Mononuclear cell (primary cell): ENCODE measurements at regions not wholly inside any gene's neighbourhood (a gene's known extent, or its start where the extent isn't known, plus 50 kb on each side); places are given as distances from the start of the nearest gene placed in this dataset.

Source experiments
- H3K27me3 ChIP-seq: 2 replicates; pipeline ENCODE4 v1.6.0; 2011; ENCODE audit warnings: low read length, control low read depth; ENCODE audit not compliant: insufficient read depth
- H3K4me1 ChIP-seq: 2 replicates; pipeline ENCODE4 v1.5.1; 2011; ENCODE audit warnings: mild to moderate bottlenecking, low read length, control low read depth; ENCODE audit not compliant: insufficient read depth
- H3K4me3 ChIP-seq: 2 replicates; pipeline ENCODE4 v1.5.1; 2011; ENCODE audit warnings: mild to moderate bottlenecking, low read length, moderate library complexity
- H3K9me3 ChIP-seq: 2 replicates; pipeline ENCODE4 v1.5.1; 2011; ENCODE audit warnings: low read depth, mild to moderate bottlenecking, control low read depth, low read length

DNA sequence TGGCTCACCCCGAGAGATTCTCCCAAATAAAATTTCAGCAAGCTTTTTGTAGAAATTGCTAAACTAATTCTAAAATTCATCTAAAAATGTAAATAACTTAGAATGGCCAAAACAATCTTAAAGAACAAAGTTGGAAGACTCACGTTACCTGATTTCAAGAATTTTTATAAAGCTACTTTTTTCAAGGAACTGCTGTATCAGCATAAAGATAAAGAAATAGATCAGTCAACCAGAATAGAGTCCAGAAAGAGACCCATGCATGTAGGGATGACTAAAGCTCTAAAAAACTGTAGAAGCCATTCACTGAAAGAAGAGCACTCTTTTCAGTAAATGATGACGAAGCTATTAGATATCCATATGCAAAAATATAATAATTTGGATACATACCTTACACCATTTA, 652.1 kb downstream of the TBC1D32 start:
- H3K4me1 ChIP-seq = no peaks in the 10 kb centered on the region
- H3K27me3 ChIP-seq = no peaks in the 10 kb centered on the region
- H3K9me3 ChIP-seq = no peaks in the 10 kb centered on the region
- no peak overlapping the region for H3K4me3 ChIP-seq

DNA sequence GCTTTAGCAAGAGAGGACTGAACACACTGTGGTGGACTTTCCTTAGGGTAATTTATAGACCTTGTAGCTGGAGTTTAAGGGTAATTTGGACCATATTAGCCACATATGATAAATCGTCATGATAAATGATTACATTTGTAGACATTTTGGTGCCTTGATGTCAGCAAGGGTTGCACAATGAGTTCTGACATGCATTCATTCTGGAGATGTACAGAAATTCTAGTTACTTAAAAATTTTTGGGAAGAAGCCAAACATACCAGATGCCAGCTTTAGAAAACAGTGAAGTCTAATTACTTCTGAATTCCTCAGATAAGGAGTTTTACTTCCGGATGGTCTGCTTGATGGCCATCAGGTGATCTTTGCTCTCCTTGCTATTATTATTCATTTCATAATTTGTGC, 653.1 kb downstream of the TBC1D32 start:
- H3K4me1 ChIP-seq = no peaks in the 10 kb centered on the region
- no peaks in the 10 kb centered on the region for H3K27me3 ChIP-seq
- no peaks in the 10 kb centered on the region for H3K9me3 ChIP-seq

DNA sequence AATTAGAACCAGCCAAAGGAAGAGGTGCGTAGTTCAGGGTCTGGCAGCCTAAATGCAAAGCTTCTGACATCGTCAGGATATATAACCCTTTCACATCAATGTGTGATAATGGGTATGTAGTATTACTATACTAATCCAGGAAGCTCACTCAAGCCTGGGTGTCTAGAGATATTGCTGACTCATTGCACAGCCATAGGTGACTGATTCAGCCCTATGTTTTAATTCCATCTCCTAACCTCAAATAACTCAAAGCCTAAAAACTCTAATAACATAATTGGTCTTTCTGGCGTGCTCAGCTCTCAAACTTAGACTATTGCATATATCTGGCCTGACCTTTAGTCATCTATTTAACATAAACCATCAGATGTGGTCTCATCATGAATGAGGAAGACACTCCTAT, 658.4 kb downstream of the TBC1D32 start:
- H3K9me3 ChIP-seq = no peaks in the 10 kb centered on the region
- no peaks in the 10 kb centered on the region for H3K4me1 ChIP-seq
- no peaks in the 10 kb centered on the region for H3K27me3 ChIP-seq
- no peak overlapping the region for H3K4me3 ChIP-seq

More for the DNA sequence above, 653.1 kb downstream of the TBC1D32 start:
- H3K4me3 ChIP-seq = no peak overlapping the region

DNA sequence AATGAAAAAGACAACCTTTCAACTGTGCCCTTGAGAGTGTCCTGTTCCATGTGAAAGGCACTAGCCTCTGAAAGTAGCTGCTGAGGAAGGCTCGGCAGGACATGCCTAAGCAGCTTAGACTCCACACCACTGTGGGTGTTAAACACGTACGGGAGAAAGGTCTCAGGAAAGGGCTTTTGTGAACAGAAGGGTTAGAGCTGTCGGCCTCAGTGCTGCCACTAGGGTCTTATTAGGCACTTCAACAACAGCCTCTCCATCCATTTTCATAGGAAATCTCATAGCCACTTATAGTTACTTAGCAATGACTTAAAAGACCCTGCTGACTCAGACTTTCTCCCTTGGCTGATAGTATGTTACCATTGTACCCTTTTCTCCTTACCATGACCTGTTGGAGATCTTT, 662.8 kb downstream of the TBC1D32 start:
- no peak overlapping the region for H3K4me3 ChIP-seq
- no peaks in the 10 kb centered on the region for H3K27me3 ChIP-seq
- H3K4me1 ChIP-seq = no peaks in the 10 kb centered on the region

DNA sequence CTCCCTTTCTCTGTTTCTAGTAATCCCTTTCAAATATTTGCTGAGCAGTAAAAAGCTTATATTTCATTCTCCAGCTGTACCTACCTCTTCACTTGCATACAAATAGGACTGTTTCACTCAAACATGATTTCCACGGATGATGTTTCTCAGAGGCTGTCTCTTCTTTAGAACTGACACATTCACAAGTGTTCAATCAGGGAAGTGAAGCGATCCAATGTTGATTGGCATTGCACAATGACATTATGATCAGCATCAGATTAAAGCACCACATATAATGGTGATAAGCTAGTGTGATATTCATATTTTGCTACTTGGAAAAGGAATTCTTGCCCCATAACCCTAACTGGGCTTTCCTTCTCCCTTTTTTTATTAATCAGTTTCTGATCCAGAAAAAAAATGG, 681.8 kb downstream of the TBC1D32 start:
- Histone ChIP-seq H3K4me1 (no peaks in the 10 kb centered on the region), H3K4me3 (no peak overlapping the region), H3K27me3 (no peaks in the 10 kb centered on the region), H3K9me3 (no peaks in the 10 kb centered on the region)

More for the DNA sequence above, 662.8 kb downstream of the TBC1D32 start:
- no peaks in the 10 kb centered on the region for H3K9me3 ChIP-seq

DNA sequence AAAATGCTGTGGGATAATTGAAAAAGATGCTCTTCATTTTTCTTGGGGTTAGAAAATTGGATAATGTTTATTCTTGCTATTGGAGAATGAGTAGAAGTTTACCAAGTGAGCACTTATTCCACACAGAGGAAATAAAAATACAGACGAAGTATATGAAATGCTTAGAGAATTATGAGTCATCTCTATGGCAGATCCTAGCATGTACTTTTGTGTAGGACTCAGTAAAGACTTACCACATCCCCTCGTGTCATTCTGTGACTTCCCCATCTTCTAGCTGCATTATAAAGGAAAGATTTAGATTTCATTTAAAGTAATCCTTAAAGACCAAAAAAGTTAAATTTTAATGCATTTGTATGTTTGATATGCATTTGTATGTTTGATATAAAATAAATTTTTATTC, 685.6 kb downstream of the TBC1D32 start:
- no peaks in the 10 kb centered on the region for H3K27me3 ChIP-seq
- H3K9me3 ChIP-seq = no peaks in the 10 kb centered on the region
- no peaks in the 10 kb centered on the region for H3K4me1 ChIP-seq
- no peak overlapping the region for H3K4me3 ChIP-seq

DNA sequence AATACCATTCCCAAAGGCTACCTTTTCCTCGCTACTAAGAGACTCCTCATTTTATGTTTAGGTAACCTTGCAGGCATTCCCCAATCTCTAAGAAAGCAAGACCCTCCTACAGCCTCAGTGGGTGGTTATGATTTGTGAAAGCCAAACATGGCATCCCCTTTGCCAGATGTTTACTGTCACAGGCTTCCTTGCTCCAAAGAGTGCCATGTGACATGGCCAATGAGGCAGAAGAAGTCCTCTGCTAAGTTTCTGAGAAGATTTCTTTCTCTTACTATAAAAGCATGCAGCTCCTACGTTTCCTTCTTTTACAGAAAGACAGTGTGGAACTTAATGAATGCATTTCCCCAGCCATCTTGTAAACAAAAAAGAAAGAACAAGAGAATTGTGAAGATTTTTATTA, 688.2 kb downstream of the TBC1D32 start:
- H3K4me1 ChIP-seq = no peaks in the 10 kb centered on the region
- H3K9me3 ChIP-seq = no peaks in the 10 kb centered on the region
- H3K27me3 ChIP-seq = no peaks in the 10 kb centered on the region
- H3K4me3 ChIP-seq = no peak overlapping the region

DNA sequence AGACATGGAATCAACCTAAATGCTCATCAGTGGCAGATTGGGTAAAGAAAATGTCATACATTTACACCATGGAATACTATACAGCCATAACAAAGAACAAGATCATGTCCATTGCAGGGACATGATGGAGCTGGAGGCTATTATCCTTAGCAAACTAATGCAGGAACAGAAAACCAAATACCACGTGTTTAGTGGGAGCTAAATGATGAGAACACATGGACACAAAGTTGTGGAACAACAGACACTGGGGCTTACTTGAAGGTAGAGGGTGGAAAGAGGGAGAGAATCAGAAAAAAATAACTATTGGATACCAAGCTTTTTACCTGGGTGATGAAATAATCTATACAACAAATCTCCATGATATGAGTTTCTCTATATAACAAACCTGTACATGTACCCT, 701.3 kb downstream of the TBC1D32 start:
- H3K9me3 ChIP-seq = peaks cover under 1% of the 10 kb centered on the region
- H3K4me3 ChIP-seq = no peak overlapping the region
- no peaks in the 10 kb centered on the region for H3K27me3 ChIP-seq
- no peaks in the 10 kb centered on the region for H3K4me1 ChIP-seq

DNA sequence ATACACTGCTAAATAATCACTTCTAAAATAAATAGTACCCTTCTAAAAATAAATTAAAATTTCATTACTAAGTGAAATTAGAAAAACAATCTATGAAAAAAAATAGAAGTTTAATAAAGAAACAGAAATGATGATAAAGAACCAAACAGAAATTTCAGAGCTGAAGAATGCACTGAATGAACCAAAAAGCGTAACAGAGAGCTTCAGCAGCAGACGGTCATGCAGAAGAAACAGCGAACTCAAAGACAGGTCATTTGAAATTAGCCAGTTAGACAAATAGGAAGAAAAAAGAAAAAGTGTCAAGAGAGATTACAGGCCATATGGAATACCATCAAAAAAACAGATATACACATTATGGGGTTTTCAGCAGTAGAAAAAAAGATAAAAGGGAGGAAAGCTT, 706.7 kb downstream of the TBC1D32 start:
- no peaks in the 10 kb centered on the region for H3K4me1 ChIP-seq
- H3K4me3 ChIP-seq = no peak overlapping the region
- no peaks in the 10 kb centered on the region for H3K27me3 ChIP-seq

DNA sequence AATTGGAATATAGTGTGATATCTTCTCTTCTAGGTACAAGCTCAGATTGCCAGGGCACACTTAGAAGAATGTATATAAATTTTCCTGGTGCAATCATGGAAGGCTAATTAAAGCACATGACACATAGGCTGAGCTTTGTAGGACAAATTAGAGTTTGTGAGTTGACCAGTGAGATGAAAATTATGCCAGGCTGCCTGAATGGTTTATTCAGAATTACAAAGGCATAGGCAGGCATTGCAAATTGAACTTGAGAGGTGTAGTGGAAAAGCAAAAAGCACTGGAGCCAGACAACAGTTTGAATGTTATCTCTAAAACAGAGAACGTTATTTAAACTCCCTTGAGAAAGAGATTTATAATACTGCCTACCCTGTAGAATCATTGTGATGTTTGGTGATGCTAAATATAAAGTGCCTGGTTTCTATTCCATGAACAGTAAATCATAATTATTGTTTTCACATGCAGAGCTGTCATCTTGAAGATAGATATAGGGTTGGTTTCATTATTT, 712.1 kb downstream of the TBC1D32 start:
- H3K4me1 ChIP-seq = no peaks in the 10 kb centered on the region
- H3K4me3 ChIP-seq = no peak overlapping the region
- H3K9me3 ChIP-seq = no peaks in the 10 kb centered on the region
- no peaks in the 10 kb centered on the region for H3K27me3 ChIP-seq

More for the DNA sequence above, 706.7 kb downstream of the TBC1D32 start:
- peaks cover 5% of the 10 kb centered on the region for H3K9me3 ChIP-seq

DNA sequence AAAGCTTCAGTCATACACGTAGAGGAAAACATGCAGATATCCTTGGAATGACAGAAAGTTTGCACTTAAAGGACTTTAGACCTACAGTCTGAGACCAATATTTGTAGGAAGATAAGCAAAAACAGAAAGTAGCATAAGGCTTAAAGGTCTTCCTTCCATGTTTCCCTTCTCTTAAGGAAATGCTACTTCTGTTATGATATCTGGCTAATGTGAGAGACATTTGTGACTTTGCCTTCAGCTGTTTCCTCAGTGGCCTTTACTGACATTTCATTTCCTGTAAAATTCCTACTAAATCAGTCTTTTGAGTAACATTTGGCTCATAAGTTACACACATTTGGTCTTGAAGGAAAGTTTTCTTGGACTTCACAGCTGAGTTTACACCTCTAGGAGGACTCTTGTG, 713.4 kb downstream of the TBC1D32 start:
- H3K9me3 ChIP-seq = no peaks in the 10 kb centered on the region
- no peaks in the 10 kb centered on the region for H3K4me1 ChIP-seq
- H3K4me3 ChIP-seq = no peak overlapping the region
- no peaks in the 10 kb centered on the region for H3K27me3 ChIP-seq

DNA sequence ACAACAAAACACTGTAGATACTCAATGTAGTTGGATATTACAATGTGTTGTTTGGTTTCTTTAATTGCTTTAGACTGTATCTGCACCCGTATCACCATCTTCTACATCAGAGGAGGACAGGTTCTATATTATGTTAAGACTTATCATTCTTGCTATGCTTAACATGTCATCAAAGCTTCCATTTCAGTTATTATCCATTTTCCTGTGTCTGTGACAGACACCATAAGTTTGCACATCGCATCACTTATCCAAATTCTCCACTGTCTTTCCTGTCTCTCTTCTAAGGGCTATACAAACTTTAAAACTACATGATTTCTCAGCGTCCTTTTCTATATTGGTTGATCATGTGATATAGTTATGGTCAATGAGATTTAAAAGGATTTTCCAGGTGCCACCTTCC, 719.0 kb downstream of the TBC1D32 start:
- H3K4me3 ChIP-seq = no peak overlapping the region
- H3K4me1 ChIP-seq = no peaks in the 10 kb centered on the region
- no peaks in the 10 kb centered on the region for H3K9me3 ChIP-seq
- H3K27me3 ChIP-seq = no peaks in the 10 kb centered on the region

DNA sequence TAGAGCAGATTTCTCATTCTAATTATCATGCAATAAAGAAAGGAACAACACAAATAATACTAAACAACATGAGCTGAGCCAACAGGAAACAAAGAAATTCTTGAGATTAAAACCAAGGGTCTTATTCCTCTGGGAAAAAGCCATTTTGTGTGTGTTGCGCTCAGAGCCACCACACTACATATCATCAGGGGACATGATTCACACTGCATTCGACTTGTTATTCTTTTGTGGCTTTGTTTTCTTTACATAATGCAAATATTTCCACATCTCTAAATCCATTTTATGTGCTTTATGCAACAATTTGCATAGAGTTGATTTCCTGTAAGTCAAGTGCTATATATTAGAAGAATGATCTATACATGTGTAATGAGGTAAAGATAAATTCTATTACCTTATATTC, 719.6 kb downstream of the TBC1D32 start:
- Histone ChIP-seq H3K9me3 (no peaks in the 10 kb centered on the region), H3K4me3 (no peak overlapping the region), H3K4me1 (no peaks in the 10 kb centered on the region), H3K27me3 (no peaks in the 10 kb centered on the region)

DNA sequence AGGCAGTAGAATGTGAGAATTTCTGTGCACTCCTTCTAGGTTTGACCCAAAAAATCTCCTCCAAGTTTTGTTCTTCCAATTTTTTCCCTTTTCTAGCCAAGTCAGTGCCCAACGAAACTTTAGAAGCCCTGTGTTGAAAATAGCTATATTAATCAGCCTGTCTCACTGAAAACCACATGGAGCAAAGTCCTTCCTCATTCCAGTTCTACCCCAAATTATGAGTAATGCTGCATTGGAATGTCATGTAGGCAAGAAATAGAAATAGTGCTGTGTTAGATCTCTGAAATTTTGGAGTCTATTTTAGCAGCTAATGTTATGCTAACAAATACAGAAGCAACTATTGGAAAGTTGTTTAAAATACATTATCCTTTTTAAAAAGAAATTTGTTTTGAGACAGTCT, 725.5 kb downstream of the TBC1D32 start:
- H3K9me3 ChIP-seq = no peaks in the 10 kb centered on the region
- H3K4me1 ChIP-seq = no peaks in the 10 kb centered on the region
- H3K27me3 ChIP-seq = no peaks in the 10 kb centered on the region
- no peak overlapping the region for H3K4me3 ChIP-seq

DNA sequence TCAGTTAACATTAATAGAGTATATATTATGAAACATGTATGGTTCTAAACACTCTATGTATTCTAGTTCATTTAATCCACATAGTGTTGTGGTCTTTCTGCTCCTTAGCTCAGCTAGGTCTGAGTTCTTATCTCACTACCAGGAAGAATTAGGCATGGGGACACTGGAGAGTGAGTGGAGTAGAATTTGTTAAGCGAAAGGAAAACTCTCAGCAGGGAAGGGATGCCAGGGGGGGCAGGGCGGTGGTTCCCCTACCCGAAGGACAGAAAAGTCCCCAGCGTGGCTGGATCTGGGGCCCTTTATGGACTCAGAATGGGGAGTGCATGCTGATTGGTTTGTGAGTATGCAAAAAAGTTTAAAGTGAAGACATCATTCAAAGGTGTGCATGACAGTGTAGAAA, 727.5 kb downstream of the TBC1D32 start:
- Histone ChIP-seq H3K9me3 (no peaks in the 10 kb centered on the region), H3K27me3 (no peaks in the 10 kb centered on the region), H3K4me3 (no peak overlapping the region), H3K4me1 (no peaks in the 10 kb centered on the region)

DNA sequence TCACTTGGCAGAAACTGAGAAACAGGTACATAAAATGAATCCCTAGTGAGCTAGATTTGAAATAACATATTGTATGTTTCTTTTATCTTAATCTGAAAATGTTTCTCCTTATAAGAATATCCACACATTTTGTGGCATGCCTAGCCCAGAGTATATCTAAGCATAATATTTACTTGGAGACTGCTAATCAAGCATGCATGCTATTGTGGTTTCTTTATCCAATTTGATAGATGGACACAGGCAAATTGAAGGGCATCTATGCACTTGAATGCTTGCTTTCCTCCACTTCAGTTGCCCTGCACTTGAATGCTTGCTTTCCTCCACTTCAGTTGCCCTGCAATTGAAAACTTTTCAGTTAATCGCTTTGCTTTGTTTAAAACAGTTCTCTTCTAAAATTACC, 729.8 kb downstream of the TBC1D32 start:
- Histone ChIP-seq H3K4me1 (no peaks in the 10 kb centered on the region), H3K4me3 (no peak overlapping the region), H3K27me3 (no peaks in the 10 kb centered on the region), H3K9me3 (no peaks in the 10 kb centered on the region)

DNA sequence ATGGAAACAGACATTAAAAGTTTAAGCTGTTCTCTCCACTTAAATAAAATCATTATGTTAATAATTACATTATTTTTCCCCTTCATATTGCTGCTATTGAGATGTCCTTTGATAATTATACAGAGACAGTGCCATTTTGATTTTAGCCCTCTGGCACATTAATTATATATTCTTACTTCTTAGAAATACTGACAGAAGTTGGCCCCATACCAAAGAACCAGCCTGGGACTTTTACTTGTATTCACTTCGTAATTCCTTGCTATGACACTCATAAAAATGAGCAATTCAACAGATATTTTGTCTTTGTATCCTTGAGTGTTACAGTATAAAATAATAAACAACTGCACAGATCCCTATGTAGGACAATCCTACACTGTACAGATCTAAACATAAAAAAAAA, 743.7 kb downstream of the TBC1D32 start:
- Histone ChIP-seq H3K27me3 (no peaks in the 10 kb centered on the region), H3K4me3 (no peak overlapping the region), H3K4me1 (no peaks in the 10 kb centered on the region), H3K9me3 (no peaks in the 10 kb centered on the region)
